AG04449 (cell line): ENCODE measurements at regions not wholly inside any gene's neighbourhood (a gene's known extent, or its start where the extent isn't known, plus 50 kb on each side); places are given as distances from the start of the nearest gene placed in this dataset.

Experiments
- CTCF ChIA-PET: fragments of 350-600 bp; formaldehyde crosslinking; extraction: SDS; loops from one replicate; lab custom pipeline; 2021; ENCODE audit warnings: antibody characterized with exemption; lab: Yijun Ruan, JAX
- POLR2A ChIA-PET: fragments of 400-600, 350-600 bp; formaldehyde crosslinking; extraction: SDS; loops from one replicate; lab custom pipeline; 2020; ENCODE audit warnings: antibody characterized with exemption, inconsistent platforms; lab: Yijun Ruan, JAX
- DNase-seq: peaks from one replicate; pipeline ENCODE4 v3.0.0-alpha.2; 2010; ENCODE audit warnings: low read depth, low spot score
- H3K4me3 ChIP-seq: 2 replicates; pipeline ENCODE4 v1.5.1; 2011; ENCODE audit warnings: low read depth, mild to moderate bottlenecking, control low read depth, low read length
- TF ChIP-seq, protein P1 (sequence below): IDR thresholded peaks from one replicate; pipeline ENCODE4 v1.5.1; 2011; ENCODE audit warnings: mild to moderate bottlenecking, moderate library complexity, low read length, control low read depth, inconsistent platforms; ENCODE audit not compliant: insufficient read depth; ENCODE audit errors: missing control alignments

DNA sequence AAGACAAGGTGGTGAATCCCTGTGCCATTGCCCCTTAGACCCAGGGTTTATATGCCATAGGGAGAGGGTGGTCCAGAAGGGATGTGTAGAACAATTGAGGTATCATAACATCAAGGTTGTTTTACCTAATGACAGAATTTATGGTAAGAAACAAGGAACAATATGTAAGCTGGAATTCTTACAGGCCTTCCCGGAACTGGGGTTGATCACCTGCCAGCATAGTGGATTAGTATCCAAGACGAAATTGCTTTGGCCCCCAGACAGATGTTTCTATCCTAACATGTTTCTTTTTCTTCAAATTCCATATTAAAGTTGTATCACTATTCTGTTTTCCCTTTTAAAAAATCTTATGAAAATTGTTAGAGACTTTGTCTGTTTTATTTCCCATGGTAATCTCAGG is 343.8 kb upstream of the ANO3 start:
- ChIA-PET POLR2A (no interaction called here), CTCF (interaction anchor here (1.3 to 1.6 kb wide), 3 partner anchors 236 to 298 kb away, joined by 4 to 6 read pairs (median 4); no protein-coding TSS in a partner anchor)
- TF ChIP-seq, protein P1, sequence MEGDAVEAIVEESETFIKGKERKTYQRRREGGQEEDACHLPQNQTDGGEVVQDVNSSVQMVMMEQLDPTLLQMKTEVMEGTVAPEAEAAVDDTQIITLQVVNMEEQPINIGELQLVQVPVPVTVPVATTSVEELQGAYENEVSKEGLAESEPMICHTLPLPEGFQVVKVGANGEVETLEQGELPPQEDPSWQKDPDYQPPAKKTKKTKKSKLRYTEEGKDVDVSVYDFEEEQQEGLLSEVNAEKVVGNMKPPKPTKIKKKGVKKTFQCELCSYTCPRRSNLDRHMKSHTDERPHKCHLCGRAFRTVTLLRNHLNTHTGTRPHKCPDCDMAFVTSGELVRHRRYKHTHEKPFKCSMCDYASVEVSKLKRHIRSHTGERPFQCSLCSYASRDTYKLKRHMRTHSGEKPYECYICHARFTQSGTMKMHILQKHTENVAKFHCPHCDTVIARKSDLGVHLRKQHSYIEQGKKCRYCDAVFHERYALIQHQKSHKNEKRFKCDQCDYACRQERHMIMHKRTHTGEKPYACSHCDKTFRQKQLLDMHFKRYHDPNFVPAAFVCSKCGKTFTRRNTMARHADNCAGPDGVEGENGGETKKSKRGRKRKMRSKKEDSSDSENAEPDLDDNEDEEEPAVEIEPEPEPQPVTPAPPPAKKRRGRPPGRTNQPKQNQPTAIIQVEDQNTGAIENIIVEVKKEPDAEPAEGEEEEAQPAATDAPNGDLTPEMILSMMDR, result no peak
- no peak for DNase-seq
- no peak overlapping the region for H3K4me3 ChIP-seq

GRCh38 chr11:25990406-25990805 is 341.5 kb upstream of the ANO3 start:
- POLR2A ChIA-PET, result no interaction called here
- CTCF ChIA-PET, result interaction anchor here (5.0 kb wide), 1 partner anchor 9 kb away, joined by 44 read pairs; no protein-coding TSS in a partner anchor
- TF ChIP-seq, protein P1, result no peak
- H3K4me3 ChIP-seq, result no peak overlapping the region
- no peak for DNase-seq

DNA sequence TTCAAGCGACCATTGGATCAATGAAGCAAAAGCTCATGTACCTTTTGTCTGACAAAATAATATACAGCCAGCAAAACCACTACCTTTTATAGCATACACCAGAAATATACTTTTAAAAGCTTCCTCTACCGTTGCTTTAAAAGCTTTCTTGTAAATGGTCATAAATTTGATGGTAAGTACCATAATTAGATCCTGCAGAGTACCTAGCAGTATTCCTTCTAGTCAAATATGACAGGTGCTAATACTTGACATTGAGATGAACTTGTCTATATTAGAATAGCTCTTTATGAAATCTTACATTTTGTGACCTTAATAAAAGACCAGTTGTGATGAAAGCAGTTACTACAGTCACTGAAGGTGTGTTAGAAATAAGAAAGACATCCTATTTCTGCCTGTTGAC is 340.5 kb upstream of the ANO3 start:
- ChIA-PET CTCF (interaction anchor here (5.0 kb wide), 1 partner anchor 10 kb away, joined by 44 read pairs; no protein-coding TSS in a partner anchor), POLR2A (no interaction called here)
- TF ChIP-seq, protein P1, result no peak
- no peak for DNase-seq
- no peak overlapping the region for H3K4me3 ChIP-seq

DNA sequence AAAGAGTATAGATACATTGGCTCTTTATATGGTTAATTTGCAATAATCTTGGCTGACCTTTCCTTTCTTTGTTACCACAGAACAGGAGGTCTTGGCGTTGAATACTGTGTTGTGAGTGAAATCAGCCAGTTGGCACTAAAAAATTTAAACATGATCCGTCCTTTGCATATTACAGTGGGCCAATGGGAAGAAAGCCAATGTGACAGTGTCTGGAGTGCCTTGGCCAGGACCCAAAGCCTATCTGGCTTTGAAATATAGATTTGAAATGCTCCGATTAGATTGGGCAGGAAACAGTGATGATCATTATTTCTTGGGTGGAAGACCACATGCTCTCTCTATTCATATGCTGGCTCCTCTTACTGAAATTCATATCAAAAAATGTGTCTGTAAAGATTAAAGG is 339.6 kb upstream of the ANO3 start:
- ChIA-PET POLR2A (no interaction called here), CTCF (interaction anchor here (1.0 to 5.0 kb wide), 3 partner anchors 8 to 292 kb away, joined by 3 to 44 read pairs (median 3); no protein-coding TSS in a partner anchor)
- no peak for DNase-seq
- TF ChIP-seq, protein P1, result no peak
- H3K4me3 ChIP-seq, result no peak overlapping the region

GRCh38 chr11:25993016-25993415 is 338.9 kb upstream of the ANO3 start:
- no peak overlapping the region for H3K4me3 ChIP-seq
- POLR2A ChIA-PET, result no interaction called here
- CTCF ChIA-PET, result interaction anchor here (0.7 to 5.0 kb wide), 4 partner anchors 9 to 292 kb away, joined by 3 to 44 read pairs (median 4); no protein-coding TSS in a partner anchor
- TF ChIP-seq, protein P1, result no peak
- no peak for DNase-seq

- ChIA-PET CTCF (no interaction called here), POLR2A (no interaction called here)
- H3K4me3 ChIP-seq, result no peak overlapping the region
- no peak for DNase-seq
- TF ChIP-seq, protein P1, result no peak
Measured at GRCh38 chr11:26011474-26011873, 320.5 kb upstream of the ANO3 start.
